Caco-2 (cell line): ENCODE measurements at regions not wholly inside any gene's neighbourhood (a gene's known extent, or its start where the extent isn't known, plus 50 kb on each side); places are given as distances from the start of the nearest gene placed in this dataset.

Experiments used
- BruUV-seq: library from RNA; stranded (reverse); fragments of 400-500 nt; replicated peaks from 2 replicates; lab custom pipeline; 2021; lab: Mats Ljungman, UMichigan
- CTCF ChIA-PET: fragments of 300-600 bp; sonication (Branson Sonifier 250); formaldehyde crosslinking; loops from one replicate; lab custom pipeline; 2022; ENCODE audit warnings: antibody characterized with exemption; lab: Charles Lee
- POLR2A ChIA-PET: fragments of 300-600 bp; sonication (Branson Sonifier 250); formaldehyde crosslinking; loops from one replicate; lab custom pipeline; 2022; ENCODE audit warnings: antibody characterized with exemption; lab: Charles Lee
- DNase-seq, 2 experiments: peaks; one replicate each; pipeline versions ENCODE4 v3.0.0 to v3.0.0-alpha.2; 2020 to 2022
- H3K27me3 ChIP-seq: replicated peaks from 2 replicates; pipeline ENCODE4 v1.6.0; 2011; ENCODE audit warnings: low read length; ENCODE audit not compliant: control insufficient read depth, insufficient read depth
- H3K36me3 ChIP-seq: 2 replicates; pipeline ENCODE4 v1.5.1; 2011; ENCODE audit warnings: low read length; ENCODE audit not compliant: control insufficient read depth, insufficient read depth
- H3K4me1 ChIP-seq: fragments of 250-450 bp; sonication (Bioruptor Pico); 2 replicates; pipeline ENCODE4 v1.5.1; 2020; ENCODE audit warnings: mild to moderate bottlenecking
- H3K4me3 ChIP-seq: 2 replicates; pipeline ENCODE4 v1.5.1; 2011; ENCODE audit warnings: low read depth, mild to moderate bottlenecking, control low read depth, low read length
- H3K9me3 ChIP-seq: fragments of 250-450 bp; sonication (Bioruptor Pico); 2 replicates; pipeline ENCODE4 v1.5.1; 2020; ENCODE audit warnings: mild to moderate bottlenecking, moderate library complexity
- H3K27ac Mint-ChIP-seq: one replicate; pipeline ENCODE4 v1.8.0; 2022; ENCODE audit warnings: mixed read lengths; ENCODE audit not compliant: unreplicated experiment
- H3K27me3 Mint-ChIP-seq: one replicate; pipeline ENCODE4 v1.8.0; 2022; ENCODE audit warnings: mixed read lengths; ENCODE audit not compliant: insufficient read depth, unreplicated experiment
- H3K36me3 Mint-ChIP-seq: one replicate; pipeline ENCODE4 v1.8.0; 2022; ENCODE audit warnings: mild to moderate bottlenecking, mixed read lengths; ENCODE audit not compliant: insufficient read depth, unreplicated experiment
- H3K4me1 Mint-ChIP-seq: one replicate; pipeline ENCODE4 v1.8.0; 2022; ENCODE audit warnings: low read depth, mixed read lengths; ENCODE audit not compliant: unreplicated experiment
- H3K4me3 Mint-ChIP-seq: one replicate; pipeline ENCODE4 v1.8.0; 2022; ENCODE audit warnings: mild to moderate bottlenecking, moderate library complexity, mixed read lengths; ENCODE audit not compliant: unreplicated experiment
- H3K9me3 Mint-ChIP-seq: one replicate; pipeline ENCODE4 v1.8.0; 2022; ENCODE audit warnings: mixed read lengths; ENCODE audit not compliant: unreplicated experiment
- intact Hi-C: fragments of 100-400 bp; cut with micrococcal nuclease; formaldehyde crosslinking; loops from one replicate; pipeline ENCODE4 v1.10.0; 2022; ENCODE audit not compliant: unreplicated experiment
- TF ChIP-seq, protein P1 (sequence below), 2 experiments: fragments of 200-600 bp in 1 of 2; IDR thresholded peaks; 1 replicate in 1 of 2; 2 replicates in 1 of 2; pipeline versions ENCODE4 v1.5.1 to v1.8.0; 2011 to 2022; ENCODE audit warnings: antibody characterized with exemption in 1 of 2, control low read depth in 1 of 2, inconsistent platforms in 1 of 2, low read depth in 1 of 2, low read length in 1 of 2, mild to moderate bottlenecking in 1 of 2, moderate library complexity in 1 of 2; ENCODE audit not compliant: insufficient read depth in 1 of 2, severe bottlenecking in 1 of 2, unreplicated experiment in 1 of 2

- intact Hi-C loops: no loop called here
- Histone ChIP-seq H3K4me3 (no peak overlapping the region), H3K9me3 (no peaks in the 10 kb centered on the region), H3K36me3 (no peaks in the 10 kb centered on the region), H3K27me3 (no peaks in the 10 kb centered on the region), H3K4me1 (peaks cover 24% of the 10 kb centered on the region)
- Mint-ChIP-seq H3K27me3 (no peaks in the 10 kb centered on the region), H3K9me3 (no peaks in the 10 kb centered on the region), H3K4me3 (no peak overlapping the region), H3K27ac (no peak overlapping the region), H3K36me3 (no peaks in the 10 kb centered on the region), H3K4me1 (peaks cover 13% of the 10 kb centered on the region)
- POLR2A ChIA-PET: no interaction called here
- no peak for DNase-seq
- TF ChIP-seq, protein P1, sequence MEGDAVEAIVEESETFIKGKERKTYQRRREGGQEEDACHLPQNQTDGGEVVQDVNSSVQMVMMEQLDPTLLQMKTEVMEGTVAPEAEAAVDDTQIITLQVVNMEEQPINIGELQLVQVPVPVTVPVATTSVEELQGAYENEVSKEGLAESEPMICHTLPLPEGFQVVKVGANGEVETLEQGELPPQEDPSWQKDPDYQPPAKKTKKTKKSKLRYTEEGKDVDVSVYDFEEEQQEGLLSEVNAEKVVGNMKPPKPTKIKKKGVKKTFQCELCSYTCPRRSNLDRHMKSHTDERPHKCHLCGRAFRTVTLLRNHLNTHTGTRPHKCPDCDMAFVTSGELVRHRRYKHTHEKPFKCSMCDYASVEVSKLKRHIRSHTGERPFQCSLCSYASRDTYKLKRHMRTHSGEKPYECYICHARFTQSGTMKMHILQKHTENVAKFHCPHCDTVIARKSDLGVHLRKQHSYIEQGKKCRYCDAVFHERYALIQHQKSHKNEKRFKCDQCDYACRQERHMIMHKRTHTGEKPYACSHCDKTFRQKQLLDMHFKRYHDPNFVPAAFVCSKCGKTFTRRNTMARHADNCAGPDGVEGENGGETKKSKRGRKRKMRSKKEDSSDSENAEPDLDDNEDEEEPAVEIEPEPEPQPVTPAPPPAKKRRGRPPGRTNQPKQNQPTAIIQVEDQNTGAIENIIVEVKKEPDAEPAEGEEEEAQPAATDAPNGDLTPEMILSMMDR (IDR thresholded peaks at IDR 0.05; ENCODE audit: insufficient read depth in 1 of 2, low read depth in 1 of 2, low read length in 1 of 2, severe bottlenecking in 1 of 2, unreplicated experiment in 1 of 2): no peak
- no TSS peak for BruUV-seq
- CTCF ChIA-PET: no interaction called here
Observed at GRCh38 chr14:39861696-39862095, 429.5 kb upstream of the FBXO33 start.

DNA sequence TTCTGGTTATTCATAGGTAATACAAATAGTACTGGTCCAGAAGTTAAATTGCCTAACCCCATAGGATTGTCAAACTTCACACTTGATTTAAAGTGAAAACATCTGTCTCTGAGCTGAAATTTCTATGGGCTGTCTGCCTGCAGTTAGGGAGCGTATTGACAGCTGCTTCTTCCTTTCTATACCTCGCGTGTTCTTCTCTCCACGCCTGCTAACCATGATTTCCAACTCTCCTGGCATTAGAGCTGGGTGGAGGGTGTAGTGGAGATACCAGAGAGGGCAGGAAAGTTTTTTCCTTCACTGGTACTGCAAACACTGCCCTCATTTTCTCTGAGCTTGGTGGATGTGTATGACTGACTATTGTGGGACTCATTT, 429.0 kb upstream of the FBXO33 start:
- TF ChIP-seq, protein P1 (IDR thresholded peaks at IDR 0.05; ENCODE audit: insufficient read depth in 1 of 2, low read depth in 1 of 2, low read length in 1 of 2, severe bottlenecking in 1 of 2, unreplicated experiment in 1 of 2): no peak
- Mint-ChIP-seq H3K4me1 (peaks cover 13% of the 10 kb centered on the region), H3K4me3 (no peak overlapping the region), H3K9me3 (no peaks in the 10 kb centered on the region), H3K36me3 (no peaks in the 10 kb centered on the region), H3K27ac (no peak overlapping the region), H3K27me3 (no peaks in the 10 kb centered on the region)
- Histone ChIP-seq H3K4me1 (peaks cover 24% of the 10 kb centered on the region), H3K27me3 (no peaks in the 10 kb centered on the region), H3K9me3 (no peaks in the 10 kb centered on the region), H3K4me3 (no peak overlapping the region), H3K36me3 (no peaks in the 10 kb centered on the region)
- BruUV-seq: no TSS peak
- ChIA-PET CTCF (no interaction called here), POLR2A (no interaction called here)
- no peak for DNase-seq
- intact Hi-C loops: no loop called here

GRCh38 chr14:39860596-39861228, 428.5 kb upstream of the FBXO33 start:
- Histone ChIP-seq H3K36me3 (no peaks in the 10 kb centered on the region), H3K4me3 (no peak overlapping the region), H3K9me3 (no peaks in the 10 kb centered on the region), H3K27me3 (no peaks in the 10 kb centered on the region), H3K4me1 (peaks cover 24% of the 10 kb centered on the region)
- TF ChIP-seq, protein P1 (IDR thresholded peaks at IDR 0.05; ENCODE audit: insufficient read depth in 1 of 2, low read depth in 1 of 2, low read length in 1 of 2, severe bottlenecking in 1 of 2, unreplicated experiment in 1 of 2): no peak
- ChIA-PET POLR2A (no interaction called here), CTCF (no interaction called here)
- H3K4me3 Mint-ChIP-seq: no peak overlapping the region
- H3K27me3 Mint-ChIP-seq: no peaks in the 10 kb centered on the region
- no peak for DNase-seq
- BruUV-seq: no TSS peak
- H3K36me3 Mint-ChIP-seq: no peaks in the 10 kb centered on the region
- intact Hi-C loops: no loop called here
- peaks cover 13% of the 10 kb centered on the region for H3K4me1 Mint-ChIP-seq
- H3K27ac Mint-ChIP-seq: no peak overlapping the region
- H3K9me3 Mint-ChIP-seq: no peaks in the 10 kb centered on the region
